GM21717 (cell line): ENCODE measurements at regions not wholly inside any gene's neighbourhood (a gene's known extent, or its start where the extent isn't known, plus 50 kb on each side); places are given as distances from the start of the nearest gene placed in this dataset.
"Not testable (repeated sequence)": the region's sequence is repeated elsewhere in the genome, so short reads cannot be mapped to it uniquely, and the experiment has no call there.

Experiments used
- ATAC-seq: cut with Tn5 transposase; IDR thresholded peaks from one replicate; pipeline ENCODE4 v1.9.1; 2021; ENCODE audit warnings: mild to moderate bottlenecking, moderate library complexity; ENCODE audit not compliant: unreplicated experiment

GRCh38 chr6:6995328-6995727 lies 112.4 kb upstream of the RREB1 start:
- ATAC-seq: no peak

DNA sequence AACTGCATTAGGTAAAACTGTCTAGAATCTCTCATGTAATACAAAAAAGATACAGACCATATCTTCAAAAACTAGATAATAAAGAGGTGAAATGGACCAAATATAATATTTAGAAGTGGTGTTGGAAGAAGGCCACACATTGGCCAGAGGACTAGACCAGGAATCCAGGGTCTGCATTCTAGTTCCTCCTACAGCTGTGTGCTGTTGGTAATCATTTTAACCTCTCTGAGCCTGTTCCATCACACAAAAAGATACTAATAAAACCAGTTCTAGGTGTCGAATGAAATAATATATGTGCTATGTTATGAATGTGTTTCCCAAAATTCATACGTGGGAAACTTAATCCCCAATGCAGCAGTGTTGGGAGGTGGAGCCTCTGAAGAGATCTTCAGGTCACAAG lies 111.6 kb upstream of the RREB1 start:
- ATAC-seq: no peak

DNA sequence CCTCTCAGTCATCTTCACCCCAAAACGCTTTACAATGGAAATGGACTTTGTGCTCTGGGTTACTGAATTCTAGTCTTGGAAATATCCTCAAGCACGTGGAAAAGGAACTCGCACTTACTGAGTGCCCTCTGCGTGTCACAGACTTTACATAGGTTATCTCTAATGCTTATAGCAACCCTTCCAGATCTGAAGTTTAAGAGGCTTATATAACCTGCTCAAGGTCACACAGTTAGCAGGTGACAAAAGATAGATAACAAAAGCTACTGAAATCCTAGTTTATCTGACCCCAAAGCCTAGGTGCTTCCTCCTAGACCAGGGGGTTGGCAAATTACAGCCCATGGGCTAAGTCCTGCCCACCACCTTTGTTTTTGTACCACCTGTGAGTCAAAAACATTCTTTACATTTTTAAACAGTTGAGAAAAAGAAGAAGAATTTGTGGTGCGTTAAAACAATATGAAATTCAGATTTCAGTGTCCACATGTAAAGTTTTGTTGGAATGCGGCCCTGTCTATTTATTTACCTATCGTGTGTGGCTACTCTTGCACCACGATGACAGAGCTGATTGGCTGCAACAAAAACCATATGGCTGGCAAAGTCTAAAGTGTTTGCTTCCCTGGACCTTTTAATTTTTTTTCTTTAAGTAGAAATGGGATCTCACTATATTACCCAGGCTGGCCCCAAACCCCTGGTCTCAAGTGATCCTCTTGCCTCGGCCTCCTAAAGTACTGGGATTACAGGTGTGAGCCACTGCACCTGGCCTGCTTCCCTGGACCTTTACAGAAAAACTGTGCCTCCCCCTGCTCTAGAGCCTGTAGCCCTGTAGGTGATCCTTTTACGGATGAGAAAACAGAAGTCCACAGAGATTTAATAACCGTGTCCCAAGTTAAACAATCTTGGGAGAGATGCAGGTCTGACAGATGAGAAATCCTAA lies 110.2 kb upstream of the RREB1 start:
- ATAC-seq: no peak

DNA sequence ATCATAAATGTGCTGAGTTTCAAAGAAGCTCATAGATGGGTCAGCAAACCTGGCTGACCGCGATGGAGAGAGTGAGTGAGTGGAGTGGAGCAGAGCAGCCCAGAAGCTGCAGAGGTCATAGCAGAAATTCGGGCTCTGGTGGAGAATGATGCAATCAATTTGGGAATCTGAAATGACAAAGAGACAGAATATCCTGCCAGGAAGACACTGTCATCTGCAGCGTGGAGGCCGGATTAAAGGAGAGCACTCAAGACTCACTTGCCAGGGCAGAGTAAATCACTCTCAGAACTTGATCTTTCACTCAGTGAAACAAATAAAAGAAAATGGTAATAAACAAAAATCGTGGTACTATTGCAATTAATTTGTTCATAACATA lies 109.6 kb upstream of the RREB1 start:
- ATAC-seq: no peak

GRCh38 chr6:7000825-7001777 lies 106.7 kb upstream of the RREB1 start:
- no peak for ATAC-seq

- ATAC-seq: no peak
These were observed 104.7 kb upstream of the RREB1 start for GRCh38 chr6:7003041-7003440.

- no peak for ATAC-seq
These were observed 103.0 kb upstream of the RREB1 start for GRCh38 chr6:7004581-7005297.

DNA sequence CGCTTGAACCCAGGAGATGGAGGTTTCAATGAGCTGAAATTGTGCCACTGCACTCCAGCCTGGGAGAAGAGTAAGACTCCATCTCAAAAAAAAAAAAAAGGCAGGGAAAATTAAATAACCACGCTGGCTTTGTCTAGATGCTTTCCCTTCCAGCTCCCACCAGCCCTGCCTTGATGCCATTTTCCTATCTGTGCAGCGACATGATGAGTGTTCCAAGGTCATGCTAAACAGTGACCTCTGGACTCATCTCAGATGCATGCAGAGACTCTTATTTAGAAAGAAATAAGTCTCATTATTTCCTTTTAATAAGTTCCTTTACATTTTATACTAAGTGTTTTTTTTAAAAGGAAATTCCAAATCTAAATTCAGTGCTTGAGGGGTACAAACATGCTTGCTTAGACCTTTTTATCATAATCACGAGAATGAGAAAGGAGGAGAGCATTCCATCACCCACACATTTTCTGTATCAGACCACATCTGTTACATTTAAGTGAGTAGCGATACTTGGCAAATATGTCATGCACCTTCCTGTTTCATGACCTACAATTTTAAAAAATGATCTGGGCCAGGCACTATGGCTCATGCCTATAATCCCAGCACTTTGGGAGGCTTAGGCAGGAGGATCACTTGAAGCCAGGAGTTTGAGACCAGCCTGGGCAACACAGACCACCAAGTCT lies 101.1 kb upstream of the RREB1 start:
- no peak for ATAC-seq

DNA sequence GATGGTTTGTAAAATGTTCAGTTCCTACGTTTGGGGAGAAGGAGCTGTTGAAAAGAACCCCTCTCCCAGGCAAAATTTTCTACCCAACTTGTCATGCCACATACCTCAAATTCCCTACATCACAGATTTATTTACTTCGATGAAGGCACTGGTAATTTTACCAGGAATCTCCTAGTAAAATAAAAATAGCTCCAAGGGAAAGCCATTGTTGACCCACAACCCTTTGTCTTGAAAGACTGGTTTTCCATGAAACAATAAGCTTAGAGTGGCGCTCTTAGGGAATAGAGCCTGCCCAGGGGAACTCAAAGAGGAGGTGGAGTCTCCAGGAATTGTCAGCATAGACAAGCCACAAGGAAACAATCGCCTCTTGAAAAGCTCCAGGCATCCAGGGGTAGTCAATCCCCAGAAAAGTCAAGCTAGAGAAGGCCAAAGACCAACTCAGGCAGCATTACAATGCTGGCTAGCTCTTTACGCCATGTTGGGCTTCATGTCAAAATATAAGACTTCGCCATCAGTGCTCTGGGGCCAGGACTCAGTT lies 99.2 kb upstream of the RREB1 start:
- no peak for ATAC-seq

DNA sequence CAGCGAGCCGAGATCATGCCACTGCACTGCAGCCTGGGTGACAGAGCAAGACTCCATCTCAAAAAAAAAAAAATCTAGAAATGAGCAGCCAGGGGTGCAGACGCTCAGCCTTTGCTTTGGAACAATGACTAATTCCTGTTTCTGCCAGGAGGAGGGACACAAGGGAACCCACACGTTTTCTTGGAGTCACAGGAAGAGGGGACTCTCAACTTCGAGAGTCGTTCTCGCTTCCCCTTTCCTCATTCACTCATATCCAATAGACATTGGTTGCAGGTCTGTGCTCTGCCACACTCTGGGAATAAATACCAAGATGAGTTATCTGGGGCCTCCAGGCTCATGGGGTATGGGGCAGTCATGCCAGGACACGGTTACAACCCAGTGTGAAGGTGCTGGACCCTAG lies 91.5 kb upstream of the RREB1 start:
- no peak for ATAC-seq

DNA sequence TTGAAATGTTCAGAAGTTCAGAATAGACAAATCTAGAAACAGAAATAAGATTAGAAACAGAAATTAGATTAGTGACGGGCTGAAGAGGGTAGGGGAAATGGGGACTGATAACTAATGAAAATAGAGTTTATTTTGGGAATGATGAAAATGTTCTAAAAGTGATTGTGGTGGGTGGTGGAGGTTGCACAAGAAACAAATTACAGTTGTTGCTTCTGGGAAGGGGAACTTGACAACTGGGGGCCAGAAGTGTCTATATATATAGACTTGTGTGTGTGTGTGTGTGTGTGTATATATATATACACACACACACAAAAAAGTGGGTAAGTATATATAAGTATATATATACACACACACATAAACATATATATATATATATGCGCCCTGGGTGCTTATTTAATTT lies 86.5 kb upstream of the RREB1 start:
- ATAC-seq: no peak

GRCh38 chr6:7025861-7026260 lies 81.9 kb upstream of the RREB1 start:
- no peak for ATAC-seq

GRCh38 chr6:7028963-7029362 lies 78.8 kb upstream of the RREB1 start:
- not testable (repeated sequence) for ATAC-seq

DNA sequence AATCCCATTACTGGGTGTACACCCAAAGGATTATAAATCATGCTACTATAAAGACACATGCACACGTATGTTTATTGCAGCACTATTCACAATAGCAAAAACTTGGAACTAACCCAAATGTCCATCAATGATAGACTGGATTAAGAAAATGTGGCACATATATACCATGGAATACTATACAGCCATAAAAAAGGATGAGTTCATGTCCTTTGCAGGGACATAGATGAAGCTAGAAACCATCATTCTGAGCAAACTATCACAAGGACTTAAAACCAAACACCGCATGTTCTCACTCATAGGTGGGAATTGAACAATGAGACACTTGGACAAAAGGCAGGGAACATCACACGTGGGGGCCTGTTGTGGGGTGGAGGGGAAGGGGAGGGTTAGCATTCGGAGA lies 76.8 kb upstream of the RREB1 start:
- not testable (repeated sequence) for ATAC-seq

DNA sequence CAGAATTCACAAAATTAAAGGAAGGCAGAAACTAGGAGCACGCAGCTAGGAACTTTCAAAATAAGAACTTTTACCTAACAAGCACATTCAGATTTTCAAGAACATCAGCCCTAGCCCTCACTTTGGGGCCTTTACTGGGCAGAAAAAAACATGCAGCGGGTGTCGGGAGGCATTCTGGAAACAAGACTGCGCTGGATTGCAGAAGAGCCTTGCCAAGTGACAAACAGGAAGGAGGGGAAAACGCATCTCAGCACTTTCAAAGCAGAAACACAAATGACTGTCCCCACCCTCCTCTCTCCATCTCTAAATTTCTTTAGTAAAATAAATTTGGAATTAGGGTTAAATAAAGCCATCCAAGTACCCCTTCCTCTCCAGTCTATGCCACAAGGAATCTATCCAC lies 74.6 kb upstream of the RREB1 start:
- ATAC-seq: no peak

DNA sequence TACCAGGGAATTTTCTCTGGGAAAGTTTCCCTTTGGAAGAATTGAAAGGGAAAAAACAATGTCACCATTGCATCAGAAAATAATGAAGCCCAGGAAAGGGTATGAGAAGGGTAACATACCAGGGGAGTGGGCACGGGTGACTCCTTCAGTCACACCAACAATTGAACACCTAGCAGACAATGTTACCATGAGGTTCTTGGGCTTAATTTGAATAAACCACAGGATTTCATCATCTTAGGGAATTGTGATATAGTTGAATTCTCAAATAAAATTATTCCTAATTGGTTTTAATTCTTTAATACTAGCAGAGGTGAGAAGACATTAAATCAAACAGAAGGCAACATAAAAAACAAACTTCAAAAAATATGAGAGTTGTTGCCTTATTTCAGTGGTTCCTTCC lies 73.7 kb upstream of the RREB1 start:
- no peak for ATAC-seq

DNA sequence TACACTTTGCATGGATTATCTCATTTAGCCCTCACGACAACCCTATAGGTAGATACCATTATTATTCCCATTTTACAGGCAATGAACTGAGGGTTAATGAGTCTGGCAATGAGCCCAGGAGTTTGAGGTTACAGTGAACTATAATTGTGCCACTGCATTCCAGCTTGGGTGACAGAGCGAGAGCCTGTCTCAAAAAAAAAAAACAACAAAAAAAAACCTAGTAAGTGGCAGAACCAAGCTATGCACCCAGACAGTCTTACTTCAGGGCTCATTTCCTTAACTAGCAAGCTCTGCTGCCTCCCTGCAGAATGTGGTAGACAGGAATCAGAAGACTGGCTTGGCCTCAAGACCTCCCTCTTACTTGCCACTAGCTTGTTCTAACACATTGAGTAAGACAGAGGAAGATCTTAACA lies 71.9 kb upstream of the RREB1 start:
- ATAC-seq: no peak

GRCh38 chr6:7041511-7042026 lies 66.2 kb upstream of the RREB1 start:
- ATAC-seq: no peak

DNA sequence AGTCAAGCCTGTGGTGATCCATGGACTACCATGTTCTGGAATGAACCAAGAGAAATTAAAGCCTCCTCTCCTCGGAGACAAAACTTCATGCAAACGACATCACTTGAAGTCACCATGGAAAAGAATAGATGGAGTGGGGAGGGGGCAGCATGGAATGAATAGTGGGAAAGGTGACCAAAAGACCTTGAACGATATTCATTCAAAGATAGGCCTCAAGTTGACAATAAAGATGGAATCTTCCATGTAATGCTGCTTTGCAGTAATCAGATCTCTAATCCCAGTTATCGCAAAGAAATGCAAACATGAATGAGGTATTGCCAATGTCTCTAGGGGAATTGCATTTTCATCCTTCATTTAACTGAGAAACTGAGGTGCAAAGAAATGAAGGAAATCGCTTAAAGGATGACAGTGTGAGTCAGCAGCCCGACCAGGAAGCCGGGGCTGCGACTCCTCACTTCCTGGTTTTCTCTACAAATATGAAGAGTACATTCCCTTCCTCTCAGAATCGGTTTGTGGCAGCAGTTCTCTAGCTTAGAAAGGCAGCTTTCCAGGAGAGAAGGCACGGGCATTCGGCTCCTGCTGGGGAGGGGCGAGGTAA lies 65.6 kb upstream of the RREB1 start:
- ATAC-seq: no peak
